Astrocyte (in vitro differentiated cells and primary cell): ENCODE measurements at regions not wholly inside any gene's neighbourhood (a gene's known extent, or its start where the extent isn't known, plus 50 kb on each side); places are given as distances from the start of the nearest gene placed in this dataset.

ENCODE experiments used
- DNase-seq: peaks from one replicate; pipeline ENCODE4 v3.0.0-alpha.2; 2010; ENCODE audit warnings: low read depth
- FAIRE-seq: peaks from 2 replicates; lab custom pipeline; 2011; peaks lifted over from hg19 to GRCh38; lab: Jason Lieb, UNC
- H2AFZ ChIP-seq: 2 replicates; pipeline ENCODE4 v1.6.0; 2012; ENCODE audit warnings: low read depth, low read length, inconsistent platforms
- H3K27ac ChIP-seq: 2 replicates; pipeline ENCODE4 v1.5.1; 2011; ENCODE audit warnings: low read depth, low read length, inconsistent platforms
- H3K27me3 ChIP-seq: 2 replicates; pipeline ENCODE4 v1.6.0; 2011; ENCODE audit warnings: low read length, inconsistent platforms; ENCODE audit not compliant: insufficient read depth
- H3K36me3 ChIP-seq: 2 replicates; pipeline ENCODE4 v1.5.1; 2011; ENCODE audit warnings: low read length, inconsistent platforms; ENCODE audit not compliant: insufficient read depth
- H3K4me1 ChIP-seq: 2 replicates; pipeline ENCODE4 v1.5.1; 2011; ENCODE audit warnings: low read length, inconsistent platforms; ENCODE audit not compliant: insufficient read depth
- H3K4me2 ChIP-seq: 2 replicates; pipeline ENCODE4 v1.6.0; 2012; ENCODE audit warnings: low read length, inconsistent platforms
- H3K4me3 ChIP-seq: 2 replicates; pipeline ENCODE4 v1.5.1; 2011; ENCODE audit warnings: low read depth, mild to moderate bottlenecking, low read length, inconsistent platforms; ENCODE audit not compliant: insufficient read depth
- H3K79me2 ChIP-seq: 2 replicates; pipeline ENCODE4 v1.6.0; 2012; ENCODE audit warnings: mild to moderate bottlenecking, low read length, inconsistent platforms; ENCODE audit not compliant: insufficient read depth
- H3K9ac ChIP-seq: 2 replicates; pipeline ENCODE4 v1.6.0; 2012; ENCODE audit warnings: mild to moderate bottlenecking, low read length, inconsistent platforms
- H3K9me3 ChIP-seq: 2 replicates; pipeline ENCODE4 v1.5.1; 2012; ENCODE audit warnings: low read depth, mild to moderate bottlenecking, low read length, inconsistent platforms; ENCODE audit not compliant: insufficient read depth
- H4K20me1 ChIP-seq: 2 replicates; pipeline ENCODE4 v1.6.0; 2012; ENCODE audit warnings: low read length, inconsistent platforms; ENCODE audit not compliant: insufficient read depth
- H3K27ac Mint-ChIP-seq: one replicate; pipeline ENCODE4 v1.8.0; 2021; ENCODE audit warnings: mild to moderate bottlenecking, mixed read lengths; ENCODE audit not compliant: unreplicated experiment
- H3K27me3 Mint-ChIP-seq: one replicate; pipeline ENCODE4 v1.8.0; 2021; ENCODE audit warnings: low read depth, mixed read lengths; ENCODE audit not compliant: unreplicated experiment
- H3K36me3 Mint-ChIP-seq: one replicate; pipeline ENCODE4 v1.8.0; 2021; ENCODE audit warnings: low read depth, mixed read lengths; ENCODE audit not compliant: unreplicated experiment
- H3K4me1 Mint-ChIP-seq: one replicate; pipeline ENCODE4 v1.8.0; 2021; ENCODE audit warnings: low read depth, mixed read lengths; ENCODE audit not compliant: unreplicated experiment
- H3K4me3 Mint-ChIP-seq: one replicate; pipeline ENCODE4 v1.8.0; 2021; ENCODE audit warnings: mild to moderate bottlenecking, moderate library complexity, mixed read lengths; ENCODE audit not compliant: unreplicated experiment
- H3K9me3 Mint-ChIP-seq: one replicate; pipeline ENCODE4 v1.8.0; 2021; ENCODE audit warnings: mild to moderate bottlenecking, mixed read lengths; ENCODE audit not compliant: unreplicated experiment
- CTCF ChIP-seq: IDR thresholded peaks from 2 replicates; pipeline ENCODE4 v1.5.1; 2011; ENCODE audit warnings: low read depth, mild to moderate bottlenecking, inconsistent platforms, low read length, moderate library complexity; ENCODE audit not compliant: insufficient read depth
- EZH2 ChIP-seq: IDR thresholded peaks from 2 replicates; pipeline ENCODE4 v1.6.1; 2012; ENCODE audit warnings: mild to moderate bottlenecking, low read length, inconsistent platforms; ENCODE audit not compliant: insufficient read depth

GRCh38 chr6:62923728-62924127 is 287.5 kb upstream of the FKBP1C start:
- H3K4me1 Mint-ChIP-seq, result no peaks in the 10 kb centered on the region
- H3K27me3 ChIP-seq, result no peaks in the 10 kb centered on the region
- no peaks in the 10 kb centered on the region for H3K9me3 Mint-ChIP-seq
- H3K36me3 ChIP-seq, result no peaks in the 10 kb centered on the region
- H3K4me2 ChIP-seq, result no peak overlapping the region
- H3K27ac Mint-ChIP-seq, result no peak overlapping the region
- FAIRE-seq (no peak), DNase-seq (no peak)
- no peak overlapping the region for H3K9ac ChIP-seq
- no peak for TF ChIP-seq CTCF
- no peak for TF ChIP-seq EZH2
- no peaks in the 10 kb centered on the region for H3K4me1 ChIP-seq
- no peak overlapping the region for H2AFZ ChIP-seq
- H3K4me3 ChIP-seq, result no peak overlapping the region
- H4K20me1 ChIP-seq, result no peaks in the 10 kb centered on the region
- no peak overlapping the region for H3K4me3 Mint-ChIP-seq
- H3K79me2 ChIP-seq, result no peaks in the 10 kb centered on the region
- H3K27ac ChIP-seq, result no peak overlapping the region
- no peaks in the 10 kb centered on the region for H3K9me3 ChIP-seq
- H3K36me3 Mint-ChIP-seq, result no peaks in the 10 kb centered on the region
- no peaks in the 10 kb centered on the region for H3K27me3 Mint-ChIP-seq

DNA sequence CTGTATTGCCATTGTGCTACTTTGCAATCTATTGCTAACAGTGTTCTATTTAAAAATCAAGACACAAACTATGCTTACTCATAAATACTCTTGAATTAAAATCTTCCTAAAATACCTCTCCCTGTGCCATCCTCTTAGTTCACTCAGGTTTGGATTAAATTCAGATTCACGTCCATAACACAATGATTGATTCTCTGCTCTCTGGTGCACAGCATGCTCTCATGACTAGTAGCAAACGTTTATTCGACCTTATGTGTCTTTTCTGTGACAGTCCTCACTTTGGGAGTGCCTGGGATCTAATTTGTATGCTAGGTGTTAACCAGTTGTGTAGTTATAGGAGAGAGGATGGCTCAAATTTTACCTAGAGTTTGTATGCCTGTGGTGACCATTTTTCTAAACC is 270.4 kb upstream of the FKBP1C start:
- Histone ChIP-seq H3K9me3 (peaks cover 18% of the 10 kb centered on the region), H4K20me1 (no peaks in the 10 kb centered on the region), H3K27me3 (no peaks in the 10 kb centered on the region), H3K9ac (no peak overlapping the region), H3K4me2 (no peak overlapping the region), H3K27ac (no peak overlapping the region), H3K4me1 (no peaks in the 10 kb centered on the region), H2AFZ (no peak overlapping the region), H3K36me3 (no peaks in the 10 kb centered on the region), H3K4me3 (no peak overlapping the region), H3K79me2 (no peaks in the 10 kb centered on the region)
- FAIRE-seq, result no peak
- no peaks in the 10 kb centered on the region for H3K36me3 Mint-ChIP-seq
- no peaks in the 10 kb centered on the region for H3K9me3 Mint-ChIP-seq
- H3K4me3 Mint-ChIP-seq, result no peak overlapping the region
- H3K27me3 Mint-ChIP-seq, result no peaks in the 10 kb centered on the region
- no peak for DNase-seq
- H3K27ac Mint-ChIP-seq, result no peak overlapping the region
- TF ChIP-seq CTCF (no peak), EZH2 (no peak)
- H3K4me1 Mint-ChIP-seq, result no peaks in the 10 kb centered on the region

DNA sequence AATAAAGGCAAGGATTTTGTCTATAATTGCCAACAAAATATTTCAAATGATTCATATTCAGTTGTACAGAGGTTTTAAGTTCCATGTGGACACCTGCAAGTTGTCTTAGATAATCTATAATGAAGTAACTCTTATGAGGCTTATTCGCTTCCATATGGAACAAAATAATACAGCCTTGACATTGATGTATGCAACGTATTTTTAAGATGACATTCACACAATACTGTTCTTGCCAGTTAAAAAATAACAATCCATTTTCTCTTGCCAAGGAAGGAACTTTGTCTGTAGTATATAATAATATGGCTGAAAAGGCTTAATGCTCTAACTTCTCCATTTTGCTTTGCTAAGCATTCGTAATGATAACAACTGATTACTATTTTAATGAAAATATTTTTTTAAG is 269.3 kb upstream of the FKBP1C start:
- Histone ChIP-seq H3K36me3 (no peaks in the 10 kb centered on the region), H3K4me3 (no peak overlapping the region), H3K79me2 (no peaks in the 10 kb centered on the region), H3K4me1 (no peaks in the 10 kb centered on the region), H3K9ac (no peak overlapping the region), H3K9me3 (peaks cover 18% of the 10 kb centered on the region), H3K4me2 (no peak overlapping the region), H3K27me3 (no peaks in the 10 kb centered on the region), H4K20me1 (no peaks in the 10 kb centered on the region), H2AFZ (no peak overlapping the region), H3K27ac (no peak overlapping the region)
- Mint-ChIP-seq H3K9me3 (no peaks in the 10 kb centered on the region), H3K27me3 (no peaks in the 10 kb centered on the region), H3K27ac (no peak overlapping the region), H3K4me1 (no peaks in the 10 kb centered on the region), H3K4me3 (no peak overlapping the region), H3K36me3 (no peaks in the 10 kb centered on the region)
- no peak for FAIRE-seq
- DNase-seq, result no peak
- TF ChIP-seq CTCF, result no peak
- no peak for TF ChIP-seq EZH2
